HG03558 (cell line): ENCODE measurements at regions not wholly inside any gene's neighbourhood (a gene's known extent, or its start where the extent isn't known, plus 50 kb on each side); places are given as distances from the start of the nearest gene placed in this dataset.
A peak's percentile ranks its signal among the peaks of the same experiment; 100 is the strongest.

Experiments used
- ATAC-seq: cut with Tn5 transposase; IDR thresholded peaks from one replicate; pipeline ENCODE4 v1.9.1; 2021; ENCODE audit warnings: moderate number of reproducible peaks; ENCODE audit not compliant: unreplicated experiment; ENCODE audit errors: extremely low read depth

GRCh38 chr12:46506198-46506597 lies 133.6 kb upstream of the SLC38A2 start:
- no peak for ATAC-seq

DNA sequence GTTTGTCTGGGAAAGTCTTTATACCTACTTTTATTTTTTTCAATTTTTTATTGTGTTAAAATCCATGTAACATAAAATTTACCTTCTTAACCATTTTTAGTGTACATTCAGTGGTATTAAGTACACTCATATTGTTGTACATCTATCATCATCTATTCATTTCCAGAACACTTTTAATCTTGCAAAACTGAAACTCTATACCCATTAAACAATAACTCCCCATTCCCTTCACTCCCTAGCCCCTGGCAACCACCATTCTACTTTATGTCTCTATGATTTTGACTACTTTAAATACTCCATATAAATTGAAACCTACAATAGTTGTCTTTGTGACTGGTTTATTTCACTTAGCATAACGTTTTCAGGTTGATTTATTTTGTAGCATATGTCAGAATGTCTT lies 131.9 kb upstream of the SLC38A2 start:
- ATAC-seq: no peak

DNA sequence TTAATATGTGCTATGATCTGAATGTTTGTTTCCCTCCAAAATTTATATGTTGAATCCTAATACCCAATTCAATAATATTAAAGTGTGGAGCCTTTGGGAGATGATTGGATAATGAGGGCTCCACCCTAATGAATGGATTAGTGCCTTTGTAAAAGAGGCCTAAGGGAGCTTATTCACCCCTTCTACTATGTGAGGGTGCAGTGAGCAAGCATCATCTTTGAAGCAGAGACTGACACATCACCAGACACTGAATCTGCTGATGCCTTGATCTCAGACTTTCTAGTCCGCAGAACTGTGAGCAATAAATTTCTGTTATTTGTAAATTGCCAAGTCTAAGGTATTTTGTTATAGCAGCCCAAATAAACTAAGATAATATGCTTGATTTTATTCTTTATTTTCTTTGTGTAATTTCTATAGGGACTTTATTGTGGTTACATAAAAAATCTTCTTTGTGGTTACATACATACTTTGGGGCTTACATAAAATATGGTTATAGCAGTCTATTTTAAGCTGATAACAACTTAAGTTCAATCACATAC lies 131.1 kb upstream of the SLC38A2 start:
- ATAC-seq: no peak

DNA sequence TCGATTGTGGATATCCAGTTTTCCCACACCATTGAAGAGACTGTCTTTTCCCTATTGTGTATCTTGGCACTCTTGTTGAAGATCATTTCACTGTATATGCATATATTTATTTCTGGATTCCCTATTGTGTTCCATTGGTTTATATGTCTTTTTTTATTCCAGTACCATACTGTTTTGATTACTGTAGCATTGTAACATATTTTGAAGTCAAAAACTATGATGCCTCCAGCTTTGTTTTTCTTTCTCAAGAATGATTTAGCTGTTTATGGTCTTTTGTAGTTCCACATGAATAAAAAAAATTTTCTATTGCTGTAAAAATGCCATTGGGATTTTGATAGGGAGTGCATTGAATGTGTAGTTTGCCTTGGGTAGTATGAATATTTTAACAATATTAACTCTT lies 128.1 kb upstream of the SLC38A2 start:
- no peak for ATAC-seq

DNA sequence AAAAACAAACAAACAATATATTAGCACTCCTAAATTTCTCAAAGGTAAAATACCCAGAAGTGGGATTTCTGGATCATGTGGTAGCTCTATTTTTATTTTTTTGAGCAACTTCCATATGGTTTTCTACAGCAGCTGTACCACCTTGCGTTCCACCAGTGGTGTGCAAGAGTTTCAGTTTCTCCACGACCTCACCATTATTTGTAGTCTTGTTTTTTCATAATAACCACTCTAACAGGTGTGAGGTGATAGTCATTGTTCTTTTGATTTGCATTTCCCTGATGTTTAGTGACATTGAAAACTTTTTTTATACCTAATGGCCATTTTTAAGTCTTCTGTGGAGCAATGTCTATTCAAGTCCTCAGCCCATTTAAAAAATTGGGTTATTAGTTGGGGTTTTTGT lies 127.3 kb upstream of the SLC38A2 start:
- ATAC-seq: peak; percentile 79

DNA sequence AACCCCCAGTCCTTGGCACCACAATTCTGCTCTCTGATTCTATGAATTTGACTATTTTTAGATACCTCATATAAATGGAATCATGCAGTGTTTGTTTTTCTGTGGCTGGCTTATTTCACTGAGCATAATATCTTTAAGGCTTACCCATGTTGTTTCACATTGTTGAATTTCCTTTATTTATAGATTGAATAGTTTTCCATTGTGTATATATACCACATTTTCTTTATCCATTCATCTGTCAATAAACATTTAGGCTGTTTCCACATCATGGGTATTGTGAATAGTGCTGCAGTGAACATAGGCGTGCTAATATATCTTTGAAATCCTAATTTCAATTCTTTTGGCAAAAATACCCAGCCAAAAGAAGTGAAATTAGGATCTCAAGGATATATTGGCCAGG lies 126.7 kb upstream of the SLC38A2 start:
- ATAC-seq: no peak

- no peak for ATAC-seq
Observed at GRCh38 chr12:46497739-46498138, 125.2 kb upstream of the SLC38A2 start.

DNA sequence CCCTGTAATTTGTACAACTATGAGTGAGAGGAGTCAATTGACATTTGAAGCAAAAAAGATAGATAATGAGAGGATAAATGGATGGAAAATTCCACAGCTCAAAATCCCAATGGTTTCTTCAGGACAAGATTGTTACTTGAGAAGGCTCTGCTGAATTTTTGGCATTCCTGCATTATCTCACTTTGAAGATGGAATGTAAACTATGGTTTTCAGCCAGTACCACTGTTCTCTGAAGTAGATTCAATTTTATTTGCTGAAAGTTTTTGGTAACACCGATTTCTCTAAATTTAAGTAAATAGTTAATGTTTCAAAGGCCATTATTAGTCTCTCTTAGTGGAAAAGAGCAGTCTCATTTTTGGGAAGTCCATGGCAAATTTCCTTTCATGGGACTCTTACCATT lies 121.9 kb upstream of the SLC38A2 start:
- ATAC-seq: no peak

DNA sequence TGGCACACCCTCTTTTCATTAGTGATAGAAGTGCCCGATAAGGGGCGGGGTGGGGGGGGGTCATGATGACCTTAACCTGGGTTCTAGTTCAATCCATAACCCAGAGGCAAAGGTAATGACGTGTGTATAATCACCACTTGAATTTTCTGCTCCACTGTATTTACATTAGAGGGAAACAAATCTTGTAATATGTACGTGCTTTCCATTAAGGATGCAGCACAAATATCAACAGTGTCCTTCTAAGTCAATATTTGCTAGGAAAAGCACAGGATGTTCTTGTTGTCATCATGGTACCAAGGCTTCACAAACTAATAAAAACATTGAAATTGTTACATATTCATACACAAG lies 121.2 kb upstream of the SLC38A2 start:
- ATAC-seq: no peak

DNA sequence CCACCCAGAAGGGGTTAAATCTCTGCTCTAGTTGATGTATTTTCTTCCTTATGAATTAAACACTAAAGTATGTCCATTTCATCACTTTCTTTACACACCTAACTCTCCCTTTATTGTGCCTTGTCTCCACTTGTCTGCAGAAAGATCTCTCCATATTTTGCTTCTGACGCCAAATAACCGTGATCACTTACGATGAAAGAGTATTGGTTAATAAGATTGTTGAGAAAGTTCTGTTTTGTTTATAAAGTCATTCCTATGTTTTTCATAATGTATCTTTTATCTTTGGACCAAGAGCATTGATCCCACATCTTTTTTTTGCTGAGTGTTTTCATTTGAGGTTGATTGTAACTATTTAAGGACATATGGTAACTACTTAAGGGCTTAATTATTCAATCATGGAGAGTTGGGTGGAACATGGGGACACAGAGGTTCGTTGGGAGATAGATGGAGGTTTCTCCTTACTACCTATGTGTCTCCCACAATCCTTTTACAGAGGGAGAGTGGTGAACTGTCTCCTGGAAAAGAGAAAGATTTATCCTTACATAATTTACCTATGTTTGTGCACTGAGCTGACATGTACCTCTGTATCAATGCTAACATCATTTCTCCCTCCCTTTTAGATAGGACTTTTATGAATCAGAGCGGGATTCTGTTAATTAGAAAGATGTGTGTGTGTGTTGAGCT lies 120.7 kb upstream of the SLC38A2 start:
- no peak for ATAC-seq

- no peak for ATAC-seq
Observed at GRCh38 chr12:46492471-46493085, 120.0 kb upstream of the SLC38A2 start.

GRCh38 chr12:46491548-46491947 lies 119.0 kb upstream of the SLC38A2 start:
- ATAC-seq: no peak

GRCh38 chr12:46490635-46491034 lies 118.1 kb upstream of the SLC38A2 start:
- no peak for ATAC-seq

DNA sequence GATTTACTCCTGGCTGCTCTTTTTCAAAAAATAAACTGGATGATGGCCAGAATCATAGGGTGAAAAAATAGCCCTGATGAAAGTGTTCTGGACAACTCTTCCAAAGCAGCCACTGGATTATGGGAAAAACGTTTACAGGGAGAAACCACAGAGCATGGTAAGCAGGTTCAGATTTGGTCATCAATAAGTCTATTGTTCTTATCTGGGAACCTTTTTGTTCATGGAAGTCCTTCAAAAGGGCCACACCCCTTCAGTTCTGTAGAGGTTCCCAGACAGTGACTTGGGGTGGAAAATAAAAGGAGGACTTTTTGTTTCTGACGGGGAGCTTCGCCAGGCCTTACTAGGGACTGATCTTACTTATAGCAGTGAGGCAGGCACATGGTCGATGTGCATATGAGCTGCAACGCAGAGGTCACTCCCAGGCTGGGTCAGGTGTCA lies 117.4 kb upstream of the SLC38A2 start:
- ATAC-seq: no peak

GRCh38 chr12:46487567-46488131 lies 115.1 kb upstream of the SLC38A2 start:
- ATAC-seq: no peak

DNA sequence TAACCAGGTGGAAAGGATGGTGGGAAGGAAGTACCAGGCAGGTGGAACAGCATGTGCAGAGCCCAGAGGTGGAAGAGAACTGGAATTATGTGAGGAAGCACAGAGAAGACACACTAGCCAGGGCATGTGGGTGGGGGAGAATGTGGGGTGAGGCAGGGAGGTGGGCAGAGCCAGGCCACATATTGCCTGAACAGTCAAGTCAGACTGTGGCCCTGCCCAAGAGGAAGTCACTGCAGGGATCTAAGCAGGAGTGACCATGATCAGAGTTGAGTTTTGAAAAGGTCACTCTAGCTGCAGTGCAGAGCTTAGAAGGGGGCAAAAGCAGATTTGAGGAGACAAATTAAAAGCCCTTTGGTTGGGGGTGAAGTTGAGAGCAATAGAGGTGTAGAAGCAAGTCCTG lies 114.0 kb upstream of the SLC38A2 start:
- ATAC-seq: no peak

DNA sequence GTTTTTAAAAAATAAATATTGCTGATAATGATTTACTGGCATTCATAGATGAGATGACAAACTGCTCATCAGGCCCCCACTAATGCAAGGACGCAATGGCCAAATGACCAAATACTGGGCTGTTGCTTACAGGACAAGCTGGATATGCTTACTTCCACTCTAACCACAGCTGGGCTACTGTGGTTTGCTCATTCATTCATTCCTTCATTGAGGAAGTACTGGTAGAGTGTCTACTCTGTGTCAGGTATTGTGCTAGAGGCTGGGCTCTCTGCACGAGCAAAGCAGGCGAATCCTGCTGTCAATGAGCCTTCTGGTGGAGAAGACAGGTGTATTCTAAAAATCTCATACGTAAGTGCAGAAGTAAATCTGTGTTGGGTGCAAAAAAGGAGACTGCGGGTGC lies 113.3 kb upstream of the SLC38A2 start:
- no peak for ATAC-seq

DNA sequence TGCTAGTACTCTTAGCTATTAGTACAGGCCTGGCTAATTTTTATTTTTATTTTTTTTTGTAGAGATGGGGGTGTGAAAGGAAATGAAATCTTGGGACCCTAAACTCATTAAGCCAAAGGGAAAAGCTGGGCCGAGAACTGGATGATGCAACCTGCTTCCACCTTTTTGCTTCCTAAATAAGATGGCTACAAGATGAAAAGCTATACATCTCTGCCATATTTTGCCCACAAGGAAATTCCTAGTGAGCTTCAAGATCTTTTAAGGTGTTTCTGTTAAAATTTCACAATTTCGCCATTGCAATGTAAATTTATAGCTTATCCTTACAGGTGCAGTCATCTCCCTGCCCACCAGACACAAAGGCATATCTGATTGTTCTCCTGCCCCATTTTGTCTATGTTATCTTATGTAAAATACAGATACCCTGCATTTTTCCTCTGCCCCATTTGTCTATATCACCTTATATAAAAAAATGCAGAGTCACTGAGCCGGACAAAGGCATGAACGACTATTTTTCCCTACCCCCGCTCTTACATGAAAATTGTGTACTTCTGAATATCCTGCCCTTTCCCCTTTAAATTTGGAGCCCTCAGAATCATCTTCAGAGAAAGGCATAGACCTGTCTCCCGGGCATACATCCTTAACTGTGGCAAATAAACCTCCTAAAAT lies 112.0 kb upstream of the SLC38A2 start:
- no peak for ATAC-seq

GRCh38 chr12:46483572-46484395 lies 111.2 kb upstream of the SLC38A2 start:
- no peak for ATAC-seq

DNA sequence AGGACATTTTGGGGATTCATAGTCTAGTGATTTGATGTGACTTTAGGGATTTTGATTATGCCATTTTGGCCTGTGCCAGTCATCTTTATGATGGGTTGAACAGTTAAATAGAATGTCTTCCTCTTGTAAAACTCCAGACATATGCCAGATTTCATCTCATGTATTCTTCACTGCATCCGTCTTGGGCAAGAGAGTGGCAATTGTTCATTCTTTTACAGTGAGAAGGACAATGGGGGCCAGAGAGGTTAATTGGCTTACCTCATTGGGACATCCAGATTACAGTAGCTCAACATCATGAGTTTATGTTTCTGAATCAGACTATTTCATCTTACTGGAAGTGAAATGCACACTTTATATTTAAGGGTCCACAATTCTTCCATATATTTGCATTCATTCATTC lies 108.2 kb upstream of the SLC38A2 start:
- no peak for ATAC-seq
